LHCN-M2 (cell line): ENCODE measurements at regions not wholly inside any gene's neighbourhood (a gene's known extent, or its start where the extent isn't known, plus 50 kb on each side); places are given as distances from the start of the nearest gene placed in this dataset.
A peak's percentile ranks its signal among the peaks of the same experiment; 100 is the strongest.
"Not testable (repeated sequence)": the region's sequence is repeated elsewhere in the genome, so short reads cannot be mapped to it uniquely, and the experiment has no call there.

Experiments
- DNase-seq: peaks from one replicate; pipeline ENCODE4 v3.0.0-alpha.2; 2012; ENCODE audit warnings: low read depth

DNA sequence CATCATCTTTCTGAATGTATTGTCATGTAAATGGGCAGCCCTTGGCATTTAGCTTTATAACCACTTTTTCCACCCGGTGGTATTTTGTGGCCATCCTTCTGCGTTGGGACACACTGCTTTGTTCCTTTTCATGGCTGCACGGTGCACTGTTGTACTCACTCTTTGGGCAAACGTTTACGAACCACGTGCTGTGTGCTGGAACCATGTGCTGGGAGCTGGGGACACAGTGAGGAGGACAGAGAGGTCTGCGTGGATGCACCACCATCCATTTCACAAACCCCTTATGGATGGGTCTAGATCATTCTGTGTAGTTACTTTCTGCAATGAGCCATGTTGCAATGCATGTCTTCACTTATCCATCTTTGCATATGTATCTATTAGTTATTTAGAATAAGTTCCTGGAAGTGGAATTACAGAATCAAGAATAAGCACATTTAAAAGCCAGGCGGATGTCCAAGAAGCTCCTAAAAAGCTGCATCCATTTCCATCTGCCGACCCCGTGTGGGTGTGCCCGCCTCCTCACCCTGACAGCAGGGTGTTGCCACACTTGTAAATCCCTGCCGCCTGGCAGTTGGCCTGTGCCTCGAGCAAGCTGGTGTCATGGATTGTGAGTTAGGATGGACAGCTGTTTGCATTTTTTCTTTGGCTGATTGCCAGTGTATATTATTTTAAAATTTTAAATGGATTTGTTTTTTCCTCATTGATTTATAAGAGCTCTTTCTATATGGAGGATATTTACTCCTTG lies 183.8 kb downstream of the LAT start:
- peak; percentile 26 for DNase-seq

DNA sequence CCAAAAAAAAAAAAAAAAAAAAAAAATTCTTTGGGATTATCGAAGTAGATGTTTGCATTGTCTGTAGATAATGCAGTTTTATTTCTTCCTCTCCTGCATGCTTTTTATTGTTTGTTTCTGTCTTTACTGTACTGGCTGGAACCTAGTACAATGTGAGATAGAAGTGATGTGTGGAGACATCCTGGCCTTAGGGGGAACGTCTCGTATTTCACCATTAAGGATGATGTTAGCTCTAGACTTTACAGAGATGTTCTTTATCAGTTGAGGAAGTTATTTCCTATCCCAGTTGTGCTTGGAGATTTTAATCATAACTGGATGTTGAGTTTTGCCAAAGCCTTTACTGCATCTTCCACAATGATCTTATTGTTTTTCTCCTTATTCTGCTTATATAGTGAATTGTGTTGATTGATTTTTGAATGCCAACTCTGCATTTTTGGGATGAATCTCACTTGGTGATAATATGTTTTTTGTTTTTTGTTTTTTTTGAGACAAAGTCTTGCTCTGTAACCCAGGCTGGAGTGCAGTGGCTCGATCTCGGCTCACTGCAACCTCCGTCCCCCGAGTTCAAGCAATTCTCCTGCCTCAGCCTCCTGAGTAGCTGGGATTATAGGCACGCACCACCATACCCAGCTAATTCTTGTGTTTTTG lies 179.7 kb downstream of the LAT start:
- not testable (repeated sequence) for DNase-seq

GRCh38 chr16:29160171-29160570 lies 175.3 kb downstream of the LAT start:
- DNase-seq, result not testable (repeated sequence)

DNA sequence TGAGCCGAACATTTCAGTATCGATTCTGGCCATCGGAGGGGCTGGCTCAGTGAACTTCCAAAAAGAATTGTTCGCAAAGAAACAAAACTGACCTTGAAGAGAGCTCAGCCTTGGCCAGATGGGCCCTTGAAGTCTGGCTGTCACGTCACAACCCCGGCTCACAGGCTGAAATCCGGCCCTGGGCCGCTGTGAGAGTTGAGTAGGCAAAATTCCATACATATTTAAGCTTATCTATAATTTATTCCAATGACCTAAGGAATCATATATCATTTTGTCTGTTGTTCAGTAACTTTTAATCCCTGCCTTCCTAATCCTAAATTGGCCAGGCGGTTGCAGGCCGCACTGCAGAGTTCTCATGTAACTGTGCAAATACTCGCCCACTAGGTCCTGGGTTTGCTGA lies 174.8 kb downstream of the LAT start:
- DNase-seq, result not testable (repeated sequence)

GRCh38 chr16:29158785-29159184 lies 173.9 kb downstream of the LAT start:
- no peak for DNase-seq

DNA sequence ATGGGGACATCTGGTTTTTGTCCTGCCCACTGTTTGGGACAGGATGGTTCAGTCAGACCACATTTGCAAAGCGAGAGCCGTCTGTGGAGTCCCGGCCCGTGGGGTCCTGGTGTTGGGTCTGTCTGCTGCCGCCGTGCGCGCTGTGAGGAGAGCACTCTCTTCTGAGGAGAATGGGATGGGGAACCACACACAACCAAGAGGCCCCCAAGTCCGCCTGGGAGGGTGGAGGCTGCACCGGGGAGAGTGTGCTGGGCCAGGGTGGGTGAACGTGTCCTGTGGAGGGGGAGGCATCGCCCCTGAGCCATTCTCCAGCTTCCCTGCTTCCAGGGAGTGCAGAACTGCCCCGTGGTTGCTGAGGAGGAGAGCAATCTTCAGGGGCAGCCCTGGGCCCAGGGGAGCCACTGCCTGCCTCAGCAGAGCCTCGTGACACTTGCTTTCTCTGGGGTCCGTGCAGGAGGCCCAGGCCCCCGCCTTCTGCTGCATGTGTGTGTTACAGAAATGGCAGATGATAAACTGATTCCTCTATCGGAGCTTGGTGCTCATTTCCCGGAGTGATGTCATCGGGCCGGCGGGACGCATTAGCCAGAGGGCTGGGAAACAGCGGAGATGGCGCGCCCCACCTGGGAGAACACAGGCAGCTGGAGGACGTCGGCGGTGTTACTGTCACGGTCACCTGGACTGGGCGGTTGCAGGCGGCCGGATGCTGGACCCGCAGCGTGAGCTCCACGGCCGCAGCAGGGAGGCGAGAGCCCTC lies 173.4 kb downstream of the LAT start:
- DNase-seq, result not testable (repeated sequence)

DNA sequence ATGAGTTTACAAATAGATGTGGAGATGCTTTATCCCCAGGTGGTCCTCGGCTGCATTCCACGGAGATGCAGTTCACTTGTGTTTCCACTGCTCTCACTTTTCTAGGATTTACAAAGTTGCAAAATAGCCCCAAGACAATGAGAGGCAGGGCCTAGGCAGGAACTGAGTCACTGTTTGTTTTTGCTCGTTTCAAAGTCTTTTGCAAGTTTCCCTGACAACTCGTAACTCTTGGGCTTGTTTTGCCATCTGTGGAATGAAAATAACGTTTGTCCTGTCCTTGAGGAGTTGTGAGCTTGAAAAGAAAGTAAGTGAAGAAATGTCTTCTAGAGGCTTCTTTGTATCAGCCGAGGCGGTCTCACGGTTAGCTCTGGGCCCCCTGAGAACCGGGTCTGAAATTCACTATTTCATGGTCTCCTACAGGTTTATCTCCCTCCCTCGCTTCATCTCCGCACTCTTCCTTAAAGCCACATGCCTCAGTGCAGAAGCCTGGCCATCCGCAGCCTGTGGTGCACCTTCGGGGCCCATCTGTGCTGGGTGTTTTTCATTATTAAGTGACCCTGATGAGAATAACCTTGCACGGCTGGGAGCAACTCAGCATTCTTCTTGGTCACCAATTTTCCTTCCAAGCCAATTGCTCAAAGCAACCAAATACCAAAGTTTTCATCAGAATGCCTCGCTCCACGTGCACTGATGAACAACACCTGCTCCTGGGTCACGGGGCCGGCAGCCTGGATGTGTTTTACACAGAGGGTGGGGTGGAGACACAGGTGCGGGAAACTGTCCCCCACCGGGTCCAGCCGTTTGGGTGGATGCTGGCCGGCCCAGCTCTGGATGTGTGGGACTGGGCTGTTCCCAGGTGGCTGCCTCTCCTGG lies 172.4 kb downstream of the LAT start:
- peak; percentile 94 for DNase-seq

GRCh38 chr16:29156511-29156910 lies 171.7 kb downstream of the LAT start:
- DNase-seq, result no peak

DNA sequence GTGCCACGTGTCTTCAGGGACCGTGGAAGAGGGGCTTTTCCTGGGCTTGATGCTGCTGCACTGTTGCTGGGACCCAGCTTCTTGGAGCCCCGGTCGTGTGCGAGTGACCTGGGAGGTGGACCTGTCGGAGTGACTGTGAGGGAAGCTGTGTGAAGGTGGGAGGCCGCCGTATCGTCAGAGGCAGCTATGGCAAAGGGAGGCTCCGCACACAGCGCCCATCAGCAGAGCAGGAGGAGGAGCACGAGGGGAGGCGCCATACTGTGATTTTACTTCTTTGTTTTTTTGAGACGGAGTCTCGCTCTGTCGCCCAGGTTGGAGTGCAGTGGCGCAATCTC lies 171.0 kb downstream of the LAT start:
- DNase-seq, result not testable (repeated sequence)

DNA sequence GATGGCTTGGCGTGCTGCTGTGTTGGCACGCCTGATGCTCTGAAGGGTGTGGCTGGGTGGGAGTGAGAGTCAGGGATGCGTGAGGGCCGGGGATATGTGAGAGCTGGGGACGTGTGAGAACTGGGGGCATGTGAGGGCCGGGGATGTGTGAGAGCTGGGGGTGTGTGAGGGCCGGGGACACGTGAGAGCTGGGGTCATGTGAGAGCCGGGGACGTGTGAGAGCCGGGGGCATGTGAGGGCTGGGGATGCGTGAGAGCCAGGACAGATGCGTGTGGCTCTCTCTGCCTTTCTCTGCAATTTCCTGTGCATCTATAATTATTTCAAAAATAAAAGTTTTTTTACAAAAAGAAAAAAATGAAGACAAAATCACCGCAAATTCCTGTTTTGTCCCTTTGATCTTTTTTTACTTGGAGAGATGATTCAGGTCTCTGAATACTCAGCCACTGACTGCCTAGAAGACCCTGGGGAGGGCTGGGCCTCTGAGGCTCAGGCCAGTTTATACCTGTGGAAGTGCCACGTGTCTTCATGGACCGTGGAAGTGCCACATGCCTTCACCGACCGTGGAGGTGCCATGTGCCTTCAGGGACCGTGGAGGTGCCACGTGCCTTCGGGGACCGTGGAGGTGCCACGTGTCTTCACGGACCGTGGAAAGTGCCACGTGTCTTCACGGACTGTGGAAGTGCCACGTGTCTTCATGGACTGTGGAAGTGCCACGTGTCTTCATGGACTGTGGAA lies 170.4 kb downstream of the LAT start:
- not testable (repeated sequence) for DNase-seq

- DNase-seq, result peak; percentile 19
These were observed 169.8 kb downstream of the LAT start for GRCh38 chr16:29154676-29155121.

DNA sequence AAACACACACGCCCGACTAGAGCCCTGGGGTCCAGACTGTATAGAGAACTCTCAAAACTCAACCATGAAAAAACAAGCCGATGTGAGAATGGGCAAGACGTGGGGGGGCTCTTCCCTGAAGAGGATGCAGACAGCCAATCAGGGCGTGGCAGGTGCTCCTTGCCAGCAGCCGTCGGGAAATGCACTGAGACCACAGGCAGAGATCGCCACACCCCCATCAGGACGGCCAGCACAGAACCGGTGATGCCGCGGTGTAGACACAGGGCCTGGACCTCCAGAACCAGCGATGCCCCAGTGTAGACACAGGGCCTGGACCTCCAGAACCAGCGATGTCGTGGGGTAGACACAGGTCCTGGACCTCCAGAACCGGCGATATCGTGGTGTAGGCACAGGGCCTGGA lies 169.2 kb downstream of the LAT start:
- no peak for DNase-seq

DNA sequence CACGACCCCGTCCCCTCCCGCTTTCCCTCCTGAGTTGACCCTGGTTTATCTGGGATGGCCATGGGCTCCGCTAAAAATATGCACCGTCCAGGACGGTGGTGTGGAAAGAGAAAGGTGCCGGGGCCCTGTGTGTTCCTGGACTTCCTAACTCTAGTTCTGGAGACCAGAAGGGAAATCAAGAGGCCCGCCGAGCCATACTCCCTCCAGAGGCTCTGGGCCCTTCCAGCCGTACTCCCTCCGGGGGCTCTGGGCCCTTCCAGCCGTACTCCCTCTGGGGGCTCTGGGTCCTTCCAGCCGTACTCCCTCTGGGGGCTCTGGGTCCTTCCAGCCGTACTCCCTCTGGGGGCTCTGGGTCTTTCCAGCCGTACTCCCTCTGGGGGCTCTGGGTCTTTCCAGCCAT lies 168.5 kb downstream of the LAT start:
- not testable (repeated sequence) for DNase-seq

DNA sequence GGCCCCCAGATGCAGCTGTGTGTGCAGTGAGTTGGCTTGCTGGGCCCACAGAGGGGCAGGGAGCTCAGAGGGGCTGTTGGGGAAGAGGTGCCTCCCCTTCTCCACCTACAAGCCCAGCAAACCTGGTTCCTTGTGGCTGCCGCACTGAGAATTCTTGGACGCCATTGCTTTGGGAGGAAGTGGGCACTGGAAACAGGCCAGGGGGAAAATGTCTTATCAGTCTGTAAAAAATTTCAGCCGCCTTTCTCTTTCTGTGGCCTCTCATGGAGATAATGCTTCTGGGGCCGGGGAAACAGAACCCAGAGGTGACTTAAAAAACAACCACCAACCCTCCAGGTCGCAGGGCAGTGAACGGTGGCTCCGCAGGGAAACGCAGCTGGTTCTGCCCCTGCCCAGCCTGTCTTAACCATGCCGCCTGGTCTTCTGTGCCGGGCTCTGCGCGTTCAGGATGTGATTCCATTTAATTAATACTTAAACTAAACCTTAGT lies 167.7 kb downstream of the LAT start:
- DNase-seq, result not testable (repeated sequence)

GRCh38 chr16:29151317-29151716 lies 166.5 kb downstream of the LAT start:
- DNase-seq, result no peak

DNA sequence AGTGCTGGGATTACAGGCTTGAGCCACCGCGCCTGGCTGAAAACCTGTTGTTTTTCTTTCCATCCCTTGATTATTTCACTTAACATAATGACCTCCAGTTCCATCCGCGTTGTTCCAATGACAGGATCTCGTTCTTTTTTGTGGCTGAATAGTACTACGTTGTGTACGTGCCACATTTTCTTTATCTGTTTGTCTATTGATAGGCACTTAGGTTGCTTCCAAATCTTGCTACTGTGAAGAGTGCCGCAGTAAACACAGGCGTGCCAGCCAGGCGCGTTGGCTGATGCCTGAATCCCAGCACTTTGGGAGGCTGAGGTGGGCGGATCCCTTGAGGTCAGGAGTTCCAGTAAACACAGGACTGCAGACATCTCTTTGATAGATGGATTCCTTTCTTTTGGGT lies 165.1 kb downstream of the LAT start:
- DNase-seq, result not testable (repeated sequence)

DNA sequence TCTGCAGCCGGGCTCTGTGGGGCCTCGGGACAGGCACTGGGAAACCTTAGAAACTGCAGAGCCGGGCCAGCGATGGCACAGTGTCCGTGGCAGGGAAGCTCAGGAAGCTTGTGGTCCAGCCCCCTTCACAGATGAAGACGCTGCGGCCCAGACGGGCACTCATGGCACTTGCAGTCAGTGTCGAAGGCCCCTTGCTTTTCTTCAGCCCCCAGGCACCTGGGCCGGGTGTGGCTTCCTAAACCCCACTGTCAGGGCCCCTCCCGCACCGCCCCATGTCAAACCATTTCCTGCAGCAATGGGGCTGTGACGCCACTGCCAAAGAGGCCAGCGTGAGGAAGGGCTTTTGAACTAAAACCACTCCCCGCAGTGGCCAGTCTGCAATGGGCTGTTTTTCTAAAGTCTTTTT lies 164.0 kb downstream of the LAT start:
- no peak for DNase-seq

DNA sequence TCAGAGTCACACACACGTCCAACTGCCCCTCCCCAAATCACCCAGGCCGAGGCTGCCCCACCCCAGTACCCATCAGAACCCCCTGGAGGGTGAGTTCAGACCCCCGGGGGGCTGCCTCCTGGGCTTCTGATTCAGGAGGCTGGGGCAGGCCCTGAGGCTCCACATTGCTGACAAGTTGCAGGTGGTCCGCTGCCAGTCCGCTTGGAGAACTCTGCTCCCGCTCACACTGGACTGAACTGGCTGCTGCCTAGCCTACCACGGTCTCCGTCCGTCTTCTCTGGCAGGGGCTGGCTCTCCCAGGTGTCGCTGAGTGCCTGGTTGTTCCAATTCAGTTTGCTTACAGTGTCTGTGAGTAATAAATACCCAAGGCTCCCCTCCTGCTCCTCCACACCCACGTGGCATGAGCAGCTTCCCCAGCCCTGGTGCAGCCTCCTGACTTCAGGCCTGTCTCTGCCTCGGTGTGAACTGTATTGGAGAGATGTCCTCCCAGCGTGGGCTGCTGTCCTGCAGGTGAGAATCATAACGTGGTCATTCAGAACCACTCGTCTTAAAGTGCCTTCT lies 163.4 kb downstream of the LAT start:
- DNase-seq, result no peak

DNA sequence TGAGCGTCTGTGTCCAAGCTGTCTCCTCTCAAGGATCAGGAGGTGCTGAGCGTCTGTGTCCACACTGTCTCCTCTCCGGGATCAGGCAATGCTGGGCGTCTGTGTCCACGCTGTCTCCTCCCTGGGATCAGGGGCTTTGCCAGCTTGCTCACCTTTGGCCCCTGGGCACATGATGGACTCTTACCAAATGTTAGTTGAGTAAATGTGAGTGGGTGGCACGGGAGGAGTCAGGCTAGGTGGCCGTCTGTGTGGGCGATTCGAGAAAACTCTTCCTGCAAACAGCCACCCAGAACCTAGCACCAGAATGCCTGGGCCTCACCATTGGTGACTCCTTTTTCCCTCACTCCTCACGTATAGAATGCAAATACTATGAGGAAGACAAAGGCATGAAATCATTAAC lies 162.9 kb downstream of the LAT start:
- DNase-seq, result not testable (repeated sequence)
